Stimulated activated CD4-positive, alpha-beta T cell treated with anti-CD3 and anti-CD28 coated beads, Interleukin-2, amount 100 ng/mL, for 48 hours (primary cell): ENCODE measurements at regions not wholly inside any gene's neighbourhood (a gene's known extent, or its start where the extent isn't known, plus 50 kb on each side); places are given as distances from the start of the nearest gene placed in this dataset.

Experiments used
- DNase-seq, 2 donors: peaks; one replicate each; pipeline ENCODE4 v3.0.0-alpha.2; 2020

DNA sequence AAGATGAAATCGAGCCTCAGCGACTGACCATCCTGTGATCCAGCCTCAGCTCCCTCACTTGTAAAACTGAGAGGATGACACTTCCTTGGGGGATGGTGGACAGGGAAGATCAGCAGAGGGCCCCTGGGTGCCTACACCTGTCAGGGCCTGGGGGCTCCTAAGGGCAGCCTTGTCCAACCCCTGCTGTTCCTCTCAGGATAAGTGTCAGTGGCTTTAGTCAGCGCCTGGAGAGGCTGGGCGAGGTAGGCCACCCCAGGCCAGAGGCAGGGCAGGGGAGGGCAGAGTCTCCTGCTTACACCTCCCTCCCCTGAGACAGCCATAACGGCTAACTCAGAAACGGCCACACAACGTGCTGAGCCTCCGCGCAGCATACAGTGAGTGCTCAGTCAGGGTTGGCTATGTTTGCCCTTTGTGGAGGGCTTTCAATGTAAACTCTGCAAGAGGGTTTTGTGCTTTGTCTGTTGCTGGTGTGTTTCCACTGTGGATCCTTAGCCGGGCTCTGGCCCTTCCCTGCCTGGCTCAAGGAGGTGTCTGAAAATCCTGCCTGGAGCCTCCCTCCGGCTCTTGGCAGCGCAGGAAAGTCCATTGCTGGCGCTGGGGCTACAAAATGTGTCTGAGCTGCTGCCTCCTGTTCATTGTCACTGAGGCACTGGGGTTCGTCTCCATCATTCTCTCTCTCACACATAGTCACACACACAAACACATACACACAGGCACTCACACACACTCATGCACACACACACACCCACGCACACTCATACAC lies 588.4 kb downstream of the PTPRU start:
- DNase-seq, result no peak

DNA sequence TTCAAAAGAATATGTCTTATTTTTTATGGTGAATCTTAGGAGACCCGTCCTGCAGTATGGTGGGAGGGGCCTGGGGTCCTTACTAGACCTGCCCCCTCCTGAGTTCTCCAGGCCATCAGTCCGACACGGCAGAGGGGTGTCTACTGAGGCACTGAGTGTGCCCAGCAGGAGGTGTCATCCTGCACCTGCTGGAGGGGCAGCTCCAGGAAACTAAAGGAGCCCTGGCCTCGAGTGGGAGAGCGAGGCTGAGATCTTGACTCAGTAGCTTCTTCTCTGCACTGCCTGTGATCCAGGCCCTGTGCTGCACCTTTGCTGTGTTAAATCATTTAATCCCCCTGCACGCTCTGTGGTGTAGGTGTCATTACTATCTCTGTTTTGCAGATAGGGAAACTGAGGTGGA lies 587.7 kb downstream of the PTPRU start:
- DNase-seq, result no peak

DNA sequence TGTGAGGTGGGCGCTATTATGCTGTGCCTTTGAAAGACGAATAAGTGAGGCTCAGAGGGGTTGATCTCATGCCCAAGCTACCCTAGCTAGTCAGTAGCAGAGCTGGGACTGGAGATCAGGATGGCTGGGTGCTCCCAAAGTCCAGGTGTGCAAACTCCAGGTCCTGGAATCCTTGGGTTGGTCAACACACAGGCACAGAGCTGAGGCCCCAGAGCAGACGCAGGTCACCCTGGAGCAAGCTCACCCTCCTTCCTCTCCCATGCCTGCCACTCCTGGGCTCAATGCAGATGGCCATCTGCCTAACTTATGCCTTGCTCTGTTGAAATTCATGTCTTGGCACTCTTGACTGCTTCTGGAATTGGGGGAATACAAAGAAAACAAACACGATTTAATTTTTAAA lies 587.2 kb downstream of the PTPRU start:
- no peak for DNase-seq

DNA sequence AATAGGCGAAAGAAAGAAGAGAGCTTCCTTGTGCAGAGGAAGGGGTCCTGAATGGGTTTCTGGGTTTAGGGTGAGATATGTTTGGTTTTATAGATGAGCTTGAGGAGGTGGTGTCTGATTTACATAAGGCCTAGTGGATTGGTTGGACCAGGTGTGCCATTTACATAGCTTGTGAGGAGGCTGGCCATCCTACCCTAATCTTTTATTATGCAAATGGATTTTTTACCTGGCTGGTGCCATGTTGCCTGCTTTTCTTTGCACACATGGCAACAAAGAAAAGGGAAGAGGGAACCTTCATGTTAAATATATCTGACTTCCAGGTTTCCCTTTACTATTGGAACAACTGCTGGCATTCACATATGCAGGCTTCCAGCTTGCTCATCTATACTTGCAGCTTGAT lies 585.3 kb downstream of the PTPRU start:
- DNase-seq, result no peak

DNA sequence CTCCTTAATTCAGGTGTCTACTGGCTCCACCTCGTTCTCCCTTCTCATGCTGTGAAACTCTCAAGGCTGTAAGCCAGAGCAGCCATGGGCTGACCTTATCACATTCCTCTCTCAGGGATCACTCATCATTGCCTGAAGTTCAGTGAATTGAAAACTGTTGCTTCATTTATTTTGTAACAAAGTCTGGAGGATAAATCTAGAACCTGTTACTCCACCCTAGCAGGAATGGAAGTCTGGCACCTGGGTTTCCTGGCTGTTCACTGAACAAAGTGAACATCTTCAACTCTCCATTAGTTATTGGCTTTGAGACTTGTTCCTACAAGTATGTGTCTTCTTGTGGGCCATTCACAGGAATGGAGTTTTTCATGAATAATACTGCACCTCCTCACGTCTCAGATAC lies 584.1 kb downstream of the PTPRU start:
- no peak for DNase-seq

DNA sequence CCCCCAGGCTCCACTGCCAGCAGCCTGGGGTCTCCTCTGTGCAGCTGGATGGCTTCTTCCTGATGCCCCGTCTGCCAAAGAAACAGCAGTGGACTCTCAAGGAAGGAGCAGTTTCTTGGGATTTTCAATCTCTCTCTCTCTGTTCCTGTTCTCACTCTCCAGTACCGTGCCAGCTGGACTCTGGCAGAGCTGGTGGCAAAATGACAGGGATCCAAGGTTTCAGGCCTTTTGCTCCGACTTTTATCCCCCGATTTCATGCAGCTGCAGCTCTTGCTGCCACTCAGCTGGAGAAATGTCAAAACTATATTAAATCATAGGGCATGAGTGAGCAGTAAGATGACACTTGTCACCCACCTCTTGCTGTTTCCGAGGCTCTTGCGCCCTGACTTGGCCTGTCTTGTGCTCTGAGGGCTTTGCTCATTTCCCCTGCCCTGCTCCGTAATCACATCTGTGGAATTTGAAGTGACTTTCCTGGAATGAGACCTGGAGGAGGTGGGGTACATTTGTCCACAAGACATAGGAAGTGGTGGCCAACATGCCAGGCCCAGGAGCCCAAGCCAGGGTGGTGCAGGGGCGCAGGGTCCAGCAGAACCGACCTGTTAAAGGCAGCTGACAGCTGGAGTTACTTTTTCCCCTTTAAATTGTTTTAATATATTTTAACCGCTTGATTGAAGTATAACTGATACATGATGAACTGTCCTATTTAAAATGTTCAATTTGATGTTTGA lies 576.2 kb downstream of the PTPRU start:
- DNase-seq, result no peak

DNA sequence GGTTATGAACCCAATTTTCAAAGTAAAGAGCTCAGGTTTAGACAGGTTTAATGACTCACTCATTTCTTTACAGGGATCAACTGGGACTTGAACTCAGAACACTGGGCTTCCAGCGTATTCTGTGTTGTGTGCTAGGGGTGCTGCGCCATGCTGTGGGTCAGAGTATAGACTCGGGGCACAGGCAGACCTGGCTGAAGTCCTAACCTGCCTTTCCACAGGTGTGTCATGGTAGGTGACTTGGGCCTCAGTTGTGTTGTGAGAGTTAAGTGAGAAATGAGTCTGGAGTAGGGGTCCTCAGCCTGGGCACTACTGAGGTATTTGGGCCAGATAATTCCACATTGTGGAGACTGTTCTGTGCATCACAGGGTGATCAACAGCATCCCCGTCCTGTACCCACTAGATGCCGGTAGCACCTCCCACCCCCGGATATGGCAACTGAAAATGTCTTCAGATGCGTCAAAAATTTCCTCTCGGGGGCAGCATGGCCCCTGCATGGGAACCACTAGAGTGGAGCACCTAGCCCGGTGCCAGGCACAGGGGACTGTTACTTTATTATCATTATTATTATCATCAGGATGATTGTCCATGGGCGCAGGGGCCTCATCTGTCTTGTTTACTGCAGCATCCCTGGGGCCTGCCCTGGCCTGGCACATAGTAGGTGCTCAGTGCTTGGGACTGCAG lies 575.5 kb downstream of the PTPRU start:
- no peak for DNase-seq

DNA sequence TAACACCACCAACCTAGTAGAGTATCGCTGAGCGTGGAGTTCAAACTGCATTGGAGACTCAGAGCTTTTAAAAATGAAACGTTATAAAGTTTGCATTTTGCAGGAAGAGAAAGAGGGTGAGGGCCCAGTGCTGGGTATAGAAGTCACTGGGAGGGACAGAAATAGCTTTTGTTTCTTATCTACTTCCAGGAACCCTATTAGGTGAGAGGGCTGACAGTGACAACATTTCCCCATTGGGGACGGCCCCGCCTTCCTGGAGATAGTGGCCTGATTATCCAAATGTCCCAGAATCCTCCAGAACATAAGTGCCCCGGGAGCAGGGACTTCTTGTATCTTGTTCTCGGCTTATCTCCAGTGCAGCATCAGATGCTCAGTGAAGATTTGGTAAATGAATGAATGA lies 574.9 kb downstream of the PTPRU start:
- DNase-seq, result no peak

DNA sequence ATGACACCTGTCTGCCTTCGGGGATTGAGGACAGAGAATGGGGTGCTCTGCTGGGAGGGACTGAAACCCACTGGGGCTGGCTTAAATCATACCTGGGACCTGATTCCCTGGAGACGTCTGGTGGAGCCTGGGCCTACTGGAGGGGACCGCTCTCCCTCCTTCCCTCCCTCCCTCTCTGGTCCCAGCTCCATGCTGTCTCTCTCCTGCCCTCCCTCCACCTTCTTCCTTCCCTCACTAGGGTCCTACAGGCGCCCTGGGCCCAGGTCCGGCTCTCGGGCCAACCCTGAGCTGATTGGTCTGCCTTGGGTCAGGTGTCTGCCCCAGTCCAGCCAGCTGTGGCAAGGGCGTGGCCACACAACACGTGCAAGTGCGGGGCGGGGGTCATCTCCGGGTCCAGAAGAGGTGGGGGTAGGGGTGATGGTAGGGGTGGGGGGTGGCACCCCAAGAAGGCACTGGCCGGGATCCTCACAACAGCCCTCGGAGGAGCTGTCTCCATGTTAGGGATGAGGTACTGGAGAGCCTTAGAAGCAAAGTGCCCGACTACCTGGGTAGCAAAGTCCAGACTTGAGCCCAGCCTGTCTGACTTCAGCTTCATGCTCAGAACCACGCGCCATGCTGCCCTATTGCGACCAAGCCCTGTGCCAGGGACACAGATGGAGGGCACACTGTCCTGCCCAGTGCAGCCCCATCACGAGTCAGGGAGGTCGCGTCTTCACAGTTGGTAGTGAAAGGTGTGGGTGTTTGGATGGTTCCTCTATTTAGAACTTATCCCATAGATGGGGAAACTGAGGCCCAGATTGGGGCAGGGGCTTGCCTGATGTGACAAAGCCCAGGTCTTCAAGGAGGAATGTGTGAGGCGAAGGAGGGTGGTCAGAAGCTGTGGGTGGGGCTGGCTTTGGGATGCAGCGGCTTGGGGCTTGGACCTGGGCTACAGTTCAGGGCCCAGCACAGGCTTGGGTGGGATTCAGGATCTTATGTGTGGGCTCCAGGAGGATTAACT lies 574.1 kb downstream of the PTPRU start:
- DNase-seq, result no peak

DNA sequence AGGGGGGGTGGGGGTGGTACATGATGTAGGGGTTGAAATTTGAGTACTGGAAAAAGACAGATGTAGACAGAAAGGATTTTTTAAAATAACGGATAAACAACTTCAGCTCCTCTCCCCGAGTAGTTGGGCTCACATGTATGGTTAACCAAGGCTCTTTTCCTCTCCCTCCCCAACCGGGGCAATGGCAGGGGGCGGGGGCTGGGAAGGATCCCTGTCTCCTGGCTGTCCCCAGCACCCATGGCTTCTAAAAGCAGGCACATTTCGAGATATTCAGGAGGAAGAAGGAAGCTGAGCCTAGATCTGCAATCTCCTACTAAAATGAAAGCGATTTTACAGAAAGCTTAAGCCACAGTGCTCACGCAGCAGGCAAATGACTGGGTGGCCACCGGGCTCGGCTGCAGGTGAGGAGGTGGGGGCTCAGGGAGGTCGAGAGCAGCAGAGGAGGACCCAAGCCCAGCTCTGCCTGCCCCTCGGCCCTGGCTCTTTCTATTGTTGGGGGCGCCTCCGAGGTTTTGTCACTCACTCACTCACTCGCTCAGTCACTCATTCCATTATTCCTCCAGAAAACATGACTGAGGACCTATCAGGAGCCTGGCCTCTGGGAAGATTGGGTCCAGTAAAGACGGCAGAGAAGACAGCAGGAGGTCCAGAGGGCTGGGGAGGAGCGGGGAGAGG lies 573.3 kb downstream of the PTPRU start:
- DNase-seq, result no peak

DNA sequence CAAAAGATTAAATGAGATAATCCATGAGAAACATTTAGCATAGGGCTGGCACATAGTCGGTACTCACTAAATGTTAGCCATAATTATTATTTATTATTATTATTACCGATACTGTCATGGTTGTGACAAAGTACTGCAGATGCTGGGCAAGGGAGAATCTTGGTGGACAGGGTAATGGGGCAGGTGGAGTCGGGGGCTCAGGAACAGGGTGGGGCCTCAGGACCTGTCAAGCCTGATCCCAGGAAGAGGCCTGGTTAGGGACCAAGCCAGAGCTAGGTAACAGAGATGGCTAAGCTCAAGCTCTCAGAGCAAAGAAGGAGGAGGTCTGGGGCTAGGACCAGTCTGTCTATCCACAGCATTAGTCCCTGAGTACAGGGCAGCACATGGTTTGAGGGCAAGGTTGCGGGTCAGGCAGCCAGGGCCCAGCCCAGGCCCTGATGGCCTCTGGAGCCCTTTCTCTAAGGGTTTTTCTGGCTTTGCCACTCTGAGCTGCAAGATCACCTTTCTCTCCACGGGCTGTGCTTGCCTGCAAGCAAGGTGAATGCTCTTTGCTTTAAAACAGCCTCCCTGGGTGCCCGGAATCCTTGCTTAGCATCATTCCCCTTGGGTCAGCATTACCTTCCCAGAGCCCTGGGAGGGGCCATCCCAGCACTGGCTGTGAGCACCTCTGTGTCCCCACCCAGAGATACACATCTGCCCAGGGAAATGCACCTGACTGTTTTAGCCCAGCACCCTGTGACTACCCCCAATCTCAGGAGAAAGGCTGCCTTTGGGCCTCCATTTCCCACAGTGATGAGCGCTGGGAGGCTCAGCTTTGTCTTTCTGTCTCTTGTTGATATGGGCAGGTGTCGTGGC lies 572.0 kb downstream of the PTPRU start:
- no peak for DNase-seq

DNA sequence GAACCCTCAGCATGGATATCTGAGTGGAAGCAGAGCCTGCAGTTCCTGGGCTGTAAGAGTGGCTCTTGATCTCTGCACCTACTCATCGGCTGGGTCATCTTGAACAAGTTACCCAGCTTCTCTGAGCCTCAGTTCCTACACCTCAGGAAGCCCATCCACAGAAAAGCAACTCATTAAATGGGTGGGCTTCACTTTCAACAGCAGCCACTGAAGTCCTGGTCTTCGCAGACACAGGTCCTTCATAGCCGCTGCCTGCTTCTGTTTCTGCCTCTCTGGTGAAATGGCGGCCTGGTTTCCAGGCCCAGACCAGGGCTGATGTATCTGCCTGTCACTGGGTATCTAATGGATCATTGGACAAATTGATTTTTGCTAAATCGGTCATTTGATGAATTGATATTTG lies 571.4 kb downstream of the PTPRU start:
- no peak for DNase-seq

DNA sequence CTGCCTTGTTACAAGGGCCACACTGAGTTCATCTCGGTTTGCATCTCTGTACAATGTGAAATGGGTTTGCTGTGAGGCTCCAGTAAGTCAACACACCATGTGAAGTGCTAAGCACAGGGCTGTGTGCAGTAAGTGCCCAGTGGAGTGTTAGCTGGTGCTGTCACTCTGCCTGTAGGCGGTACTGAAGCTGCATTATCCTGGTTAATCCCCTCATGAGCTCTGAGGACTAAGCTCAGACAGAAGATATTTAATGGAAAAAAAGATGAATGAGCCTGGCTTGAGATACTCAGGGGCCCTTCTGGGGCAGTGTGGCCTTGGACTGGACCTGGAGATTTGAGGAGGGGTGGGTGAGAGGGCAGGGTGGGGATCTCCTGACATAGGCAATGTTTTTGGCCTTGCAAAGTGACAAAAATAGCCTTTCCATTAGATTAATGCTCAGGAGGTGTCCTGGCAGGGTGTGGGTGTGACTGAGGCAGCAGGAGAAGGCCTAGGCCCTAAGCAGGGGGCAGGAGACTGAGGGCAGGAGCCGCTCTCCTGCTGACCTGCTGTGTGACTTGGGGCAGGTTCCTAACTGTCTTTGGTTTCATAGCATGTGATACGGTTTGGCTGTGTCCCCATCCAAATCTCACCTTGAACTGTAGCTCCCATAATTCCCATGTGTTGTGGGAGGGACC lies 570.5 kb downstream of the PTPRU start:
- no peak for DNase-seq

DNA sequence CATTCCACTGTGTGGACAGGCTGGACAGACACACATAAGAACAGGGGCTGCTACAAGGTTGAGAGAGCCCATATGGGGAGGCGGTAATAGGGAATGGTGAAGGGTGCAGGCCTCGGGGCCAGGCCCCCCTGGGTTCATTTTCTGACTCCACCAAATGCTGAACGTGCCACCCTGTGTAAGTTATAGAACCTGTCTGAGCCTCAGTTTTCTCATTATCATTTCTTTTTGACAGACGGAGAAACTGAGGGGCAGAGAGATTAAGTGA lies 569.5 kb downstream of the PTPRU start:
- no peak for DNase-seq

DNA sequence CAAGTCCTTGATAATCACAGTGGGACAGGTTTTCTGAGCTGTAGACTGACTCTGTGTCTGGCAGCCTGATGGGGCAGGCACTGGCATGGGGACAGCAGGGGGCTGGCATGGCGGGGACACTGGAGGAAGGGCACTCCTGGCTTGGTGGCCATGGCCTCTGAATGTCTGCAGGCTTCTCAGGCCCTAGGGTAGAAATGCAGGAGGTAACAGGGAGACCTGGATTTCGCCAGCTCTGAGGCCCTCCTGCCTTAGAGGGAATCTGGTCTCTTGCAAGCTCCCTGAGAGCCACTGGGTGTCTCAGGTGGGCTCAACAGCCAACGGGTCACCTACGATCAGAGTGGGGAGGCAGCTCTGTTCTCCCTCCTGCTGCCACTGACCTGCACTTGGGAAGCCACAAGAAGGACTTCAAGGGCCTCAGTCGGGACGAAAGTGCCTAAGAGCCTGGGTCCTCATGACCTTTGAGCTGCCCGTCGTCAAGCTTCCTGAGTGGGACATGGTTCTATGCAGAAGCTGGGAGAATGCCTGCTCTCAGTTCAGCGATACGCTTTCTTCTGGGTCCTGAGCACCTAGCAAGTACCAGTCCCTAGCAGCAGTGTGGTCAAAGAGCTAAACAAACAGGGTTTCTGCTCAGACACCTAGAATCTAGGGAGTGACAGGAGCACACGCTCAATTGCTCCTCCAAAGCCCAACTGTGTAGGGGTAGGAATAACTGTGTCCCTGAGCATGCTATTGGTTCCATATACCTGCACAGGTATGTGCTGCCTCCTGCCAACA lies 569.0 kb downstream of the PTPRU start:
- no peak for DNase-seq

DNA sequence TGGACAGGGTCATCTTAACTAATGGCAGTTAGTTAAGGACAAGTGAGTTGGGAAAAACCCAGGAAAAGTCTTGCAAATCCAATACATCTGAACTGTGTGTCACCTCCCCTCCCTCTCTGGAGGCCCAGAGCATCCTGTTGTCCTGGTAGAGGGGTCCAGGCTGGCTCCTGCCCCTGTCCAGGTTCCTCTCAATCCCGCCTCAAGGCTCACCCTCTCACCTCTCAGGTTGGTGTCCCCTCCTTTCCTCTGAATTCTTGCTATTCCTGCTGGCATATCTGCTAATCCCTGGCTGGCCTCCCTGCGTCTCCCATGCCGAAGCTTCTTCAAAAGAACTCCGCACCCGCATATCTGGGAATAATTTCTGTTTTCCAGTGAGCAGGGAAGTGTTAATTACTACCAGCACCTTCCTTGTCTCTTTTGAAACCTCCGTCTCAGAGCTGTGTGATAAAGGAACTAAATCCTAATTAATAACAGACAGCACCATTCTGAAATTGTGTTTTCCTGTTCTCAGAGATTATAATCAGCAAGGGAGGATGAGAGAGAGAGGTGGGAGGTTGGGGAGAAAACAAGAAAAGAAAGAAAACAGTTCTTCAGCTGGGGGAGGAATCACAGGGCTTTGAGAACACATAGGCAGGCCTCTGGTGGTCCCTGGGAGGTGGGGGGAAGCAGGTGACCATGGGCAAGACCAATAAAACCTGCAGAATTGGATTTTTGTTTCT lies 568.0 kb downstream of the PTPRU start:
- no peak for DNase-seq

DNA sequence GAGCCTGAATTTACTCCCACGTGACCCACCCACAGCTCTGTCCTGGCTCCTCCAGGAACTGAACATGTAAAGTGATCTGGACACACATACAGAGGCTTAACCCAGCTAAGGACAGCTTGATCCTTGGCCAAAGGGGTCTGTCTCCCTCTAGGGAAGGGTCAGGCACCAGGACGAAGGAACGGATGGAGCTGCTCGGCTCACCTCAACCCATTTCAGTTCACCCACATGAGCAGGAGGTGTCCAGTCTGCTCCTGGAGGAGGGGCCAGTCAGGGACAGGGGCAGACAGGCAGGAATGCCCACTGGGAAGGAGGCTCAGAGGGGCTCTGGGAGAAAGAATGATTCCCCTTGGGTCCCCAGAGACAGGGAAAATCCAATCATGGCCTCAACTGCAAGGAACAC lies 567.2 kb downstream of the PTPRU start:
- no peak for DNase-seq

DNA sequence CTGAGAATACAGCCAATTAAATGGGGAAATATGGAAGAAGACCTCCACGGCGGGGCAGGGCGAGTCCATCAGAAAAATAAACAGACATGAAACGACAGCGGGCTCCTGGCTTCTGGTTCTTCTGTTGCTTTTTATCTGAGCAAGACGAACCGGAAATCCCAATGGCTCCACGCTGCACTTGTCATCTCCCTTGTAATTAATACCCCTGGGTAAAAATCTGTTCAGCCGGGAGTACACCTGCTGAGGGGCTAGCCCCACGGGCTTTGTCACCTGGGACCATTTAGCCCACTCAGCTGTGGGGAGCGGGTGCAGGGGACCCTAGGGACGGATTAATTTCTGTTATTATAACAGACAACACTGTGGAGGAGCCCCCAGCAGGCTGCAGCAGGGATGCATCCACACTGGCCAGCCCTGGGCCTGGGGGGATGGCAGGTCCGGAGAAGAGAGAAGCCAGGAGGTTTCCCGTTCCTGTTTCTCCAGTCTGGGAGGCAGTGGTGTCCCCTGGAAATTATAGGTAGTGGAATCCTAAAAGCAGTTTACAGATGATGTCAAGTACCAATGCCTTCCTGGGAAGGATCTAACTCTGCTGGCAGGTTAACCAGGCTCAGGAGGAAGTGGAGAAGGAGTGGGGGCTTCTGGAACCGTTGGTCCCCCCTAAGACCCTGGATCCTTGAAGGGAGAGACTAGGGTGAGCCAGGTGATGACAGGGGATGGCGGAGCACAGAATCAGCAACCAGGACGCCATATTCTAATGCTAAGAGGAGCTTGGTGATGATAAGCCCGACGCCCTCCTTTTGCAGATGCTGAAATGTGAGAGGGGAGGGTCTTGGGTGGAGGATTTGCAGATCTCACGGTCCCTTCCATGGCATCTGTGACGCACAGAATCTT lies 566.1 kb downstream of the PTPRU start:
- DNase-seq, result no peak
